CD4-positive, alpha-beta T cell treated with Interleukin-6 for 4 hours (primary cell): ENCODE measurements at regions not wholly inside any gene's neighbourhood (a gene's known extent, or its start where the extent isn't known, plus 50 kb on each side); places are given as distances from the start of the nearest gene placed in this dataset.
"Not testable (repeated sequence)": the region's sequence is repeated elsewhere in the genome, so short reads cannot be mapped to it uniquely, and the experiment has no call there.

Source experiments
- DNase-seq: peaks from one replicate; pipeline ENCODE4 v3.0.0-alpha.2; 2020; ENCODE audit warnings: mixed read lengths

GRCh38 chr18:52087140-52087539 lies 252.9 kb upstream of the DCC start:
- no peak for DNase-seq

DNA sequence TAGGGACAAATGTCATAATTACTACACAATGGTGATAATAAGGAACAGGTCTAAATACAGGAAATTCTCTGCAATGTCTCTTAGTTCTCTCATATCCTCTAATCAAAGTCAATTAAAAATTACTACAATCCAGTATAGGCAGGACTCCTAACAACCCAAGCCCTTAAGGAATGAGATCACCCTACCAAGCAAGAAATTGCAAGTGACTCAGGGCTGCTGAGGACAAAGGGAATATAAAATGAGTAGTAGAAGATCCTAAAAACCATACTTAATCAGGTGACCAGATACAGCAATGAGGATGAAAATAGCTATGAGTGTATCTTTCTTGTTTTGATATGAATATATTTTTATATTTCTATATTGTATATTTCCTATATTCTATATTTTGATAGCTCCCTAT lies 250.0 kb upstream of the DCC start:
- DNase-seq = no peak

GRCh38 chr18:52093171-52093570 lies 246.8 kb upstream of the DCC start:
- DNase-seq = no peak

DNA sequence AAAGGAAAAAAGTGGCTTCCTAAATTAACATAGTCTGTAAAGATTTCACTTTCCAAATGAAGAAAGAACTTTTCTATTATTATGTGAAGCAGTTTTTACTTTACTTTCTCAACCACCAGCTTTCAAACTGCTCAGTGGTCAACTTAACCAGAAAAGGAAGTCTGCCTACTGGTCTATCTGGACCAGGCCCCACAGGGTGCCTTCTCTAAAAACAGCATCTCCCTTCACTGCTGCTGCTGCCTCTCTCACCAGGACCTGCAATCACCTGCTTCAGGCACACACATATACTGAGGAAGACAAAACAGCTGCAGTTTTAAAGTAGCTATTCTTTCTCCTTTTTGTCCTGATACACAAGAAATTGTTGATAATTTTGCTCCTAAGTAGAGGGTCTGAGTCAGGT lies 221.3 kb upstream of the DCC start:
- no peak for DNase-seq

GRCh38 chr18:52130624-52131301 lies 209.2 kb upstream of the DCC start:
- no peak for DNase-seq

GRCh38 chr18:52131845-52132244 lies 208.2 kb upstream of the DCC start:
- no peak for DNase-seq

DNA sequence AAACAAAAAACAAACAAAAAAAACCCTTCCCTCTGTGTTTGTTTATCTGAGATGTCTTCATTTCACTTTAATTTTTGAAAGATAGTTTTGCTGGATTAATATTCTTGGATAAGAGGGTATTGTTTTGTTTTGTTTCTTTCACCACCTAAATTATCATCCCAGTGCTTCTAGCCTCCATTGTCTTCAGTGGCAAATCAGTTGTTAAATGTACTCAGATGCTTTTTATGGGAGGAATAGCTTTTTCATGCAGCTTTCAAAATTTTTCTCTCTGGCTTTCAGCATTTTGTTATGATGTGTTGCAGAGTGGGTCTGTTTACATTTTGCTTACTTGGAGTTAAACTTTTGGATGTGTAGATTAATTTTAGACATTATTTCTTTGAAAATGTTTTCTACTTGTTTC lies 203.5 kb upstream of the DCC start:
- no peak for DNase-seq

DNA sequence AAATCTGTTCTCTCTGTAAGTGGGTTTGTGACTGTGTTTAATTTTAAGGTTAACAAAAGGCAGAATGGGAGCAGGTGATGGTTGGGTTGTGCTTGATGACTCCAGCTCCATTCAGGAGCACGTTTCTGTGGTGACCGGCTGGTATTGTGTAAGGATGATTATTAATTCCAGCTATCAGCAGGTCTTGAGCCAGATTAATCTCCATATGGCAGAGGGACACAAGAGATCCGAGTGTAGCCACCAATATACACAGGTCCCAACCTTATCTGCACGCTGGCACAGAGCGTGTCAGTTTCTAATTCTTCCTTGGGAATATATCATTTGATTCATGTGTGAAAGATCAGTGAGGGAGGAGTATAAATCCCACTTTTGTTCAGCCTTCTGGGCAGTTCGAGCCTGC lies 199.0 kb upstream of the DCC start:
- no peak for DNase-seq

DNA sequence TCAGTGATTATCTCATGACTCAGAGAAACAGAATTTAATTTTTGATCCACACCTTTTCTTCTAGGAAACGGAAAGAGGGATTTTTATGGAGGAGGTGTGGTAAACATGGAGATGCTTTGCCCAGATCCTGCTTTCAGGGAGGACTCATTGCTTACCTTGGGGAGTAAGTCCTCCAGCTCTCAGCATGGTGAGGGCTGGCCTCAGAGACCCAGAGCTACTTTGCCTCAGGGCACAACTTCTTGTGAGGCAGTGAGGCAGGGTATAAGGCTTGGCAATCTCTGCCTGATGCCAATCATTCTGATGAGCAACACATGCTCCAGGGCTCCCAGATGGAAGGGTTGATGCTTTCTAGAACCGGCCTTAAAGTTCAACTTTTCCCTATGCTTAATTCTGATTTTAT lies 189.9 kb upstream of the DCC start:
- DNase-seq = no peak

DNA sequence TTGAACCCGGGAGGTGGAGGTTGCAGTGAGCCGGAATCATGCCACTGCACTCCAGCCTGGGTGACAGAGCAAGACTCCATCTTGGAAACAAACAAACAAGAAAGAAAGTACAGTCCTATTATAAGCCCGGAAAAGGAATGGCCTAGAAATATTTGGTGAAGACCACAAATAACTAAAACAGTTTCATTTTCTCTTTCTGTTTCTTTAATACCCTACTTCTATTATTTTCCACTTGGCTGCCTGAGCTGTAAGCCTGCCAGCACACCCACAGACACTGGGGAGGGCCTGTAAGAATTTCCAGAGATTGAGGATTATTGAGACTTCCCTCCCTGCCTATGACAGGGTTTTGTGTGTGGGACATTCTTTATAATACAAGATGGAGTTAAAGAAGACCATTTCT lies 188.0 kb upstream of the DCC start:
- no peak for DNase-seq

DNA sequence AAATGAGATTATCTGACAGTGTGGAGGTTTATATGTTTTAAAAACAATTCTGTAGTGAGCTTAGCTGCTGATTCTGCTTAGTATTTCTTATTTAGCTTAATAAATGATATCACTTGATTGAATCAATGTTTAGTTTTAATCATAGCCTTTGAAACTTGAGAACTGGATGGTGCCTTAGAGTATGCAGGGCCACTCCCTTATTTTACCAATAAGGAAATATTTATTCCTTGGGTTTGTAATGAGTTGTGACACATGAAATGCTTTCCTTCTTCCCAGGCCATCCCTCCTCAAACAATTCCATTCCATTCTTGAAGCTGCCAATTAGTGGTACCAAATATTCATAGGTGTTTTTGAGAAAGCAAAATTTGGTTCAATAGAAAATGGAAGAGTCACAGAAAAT lies 183.8 kb upstream of the DCC start:
- no peak for DNase-seq

GRCh38 chr18:52160636-52161035 lies 179.4 kb upstream of the DCC start:
- no peak for DNase-seq

GRCh38 chr18:52163478-52163877 lies 176.5 kb upstream of the DCC start:
- no peak for DNase-seq

GRCh38 chr18:52168131-52168530 lies 171.9 kb upstream of the DCC start:
- not testable (repeated sequence) for DNase-seq

- DNase-seq = no peak
Observed at GRCh38 chr18:52174220-52174619, 165.8 kb upstream of the DCC start.

DNA sequence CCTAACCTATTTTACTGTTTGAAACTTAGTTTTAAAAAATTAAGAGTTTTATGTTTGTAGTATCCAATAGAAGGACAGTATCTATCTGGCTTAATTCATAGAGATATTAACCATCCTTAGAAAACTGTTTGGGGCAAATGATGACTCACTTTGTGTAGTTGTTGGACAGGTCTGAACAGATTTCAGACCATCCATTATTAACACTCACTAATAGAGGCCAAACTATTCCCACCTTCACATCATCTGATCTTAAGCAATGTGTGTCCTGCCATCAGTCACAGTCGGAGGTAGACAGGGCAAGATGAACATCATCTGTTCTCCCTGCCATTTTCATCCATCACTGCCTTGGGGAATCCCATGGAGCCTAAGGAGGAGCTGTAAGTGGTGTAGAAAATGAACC lies 164.6 kb upstream of the DCC start:
- no peak for DNase-seq

DNA sequence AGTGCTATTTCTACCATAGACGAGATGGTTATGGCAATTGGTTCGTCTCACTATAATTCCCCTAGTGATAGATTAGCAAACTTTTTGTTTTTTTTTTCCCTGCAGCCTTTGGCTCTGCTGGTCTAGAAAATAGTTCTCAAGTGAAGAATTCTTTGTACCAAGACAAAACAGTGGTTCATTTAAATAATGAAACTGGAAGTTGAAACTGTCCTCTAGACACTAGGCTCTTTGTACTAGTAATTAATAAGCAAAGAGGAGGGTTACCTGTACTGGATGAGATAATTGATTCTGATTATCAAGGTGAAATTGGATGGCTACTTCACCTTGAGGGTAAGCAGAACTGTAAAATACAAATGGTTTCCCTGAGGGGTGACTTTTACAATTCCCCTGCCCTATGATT lies 156.9 kb upstream of the DCC start:
- DNase-seq = no peak

DNA sequence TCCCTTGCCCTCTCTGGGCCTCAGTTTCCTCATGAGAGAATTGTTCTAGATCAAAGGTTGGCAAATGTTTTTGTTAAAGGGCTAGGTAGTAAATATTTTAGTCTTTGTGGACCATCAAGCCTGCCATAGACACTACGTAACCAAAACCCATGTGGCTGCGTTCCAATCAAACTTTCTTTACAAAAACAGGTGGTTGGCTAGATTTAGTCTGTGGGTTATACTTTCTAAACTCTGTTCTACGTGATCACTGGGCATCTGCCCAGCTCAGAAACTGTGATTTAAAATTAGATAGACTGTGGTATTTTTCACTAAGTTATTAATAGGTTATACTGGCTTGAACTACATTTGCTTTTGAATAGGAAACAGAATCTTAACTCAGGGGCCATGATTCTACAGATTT lies 149.8 kb upstream of the DCC start:
- DNase-seq = no peak

GRCh38 chr18:52190631-52191030 lies 149.4 kb upstream of the DCC start:
- DNase-seq = no peak

DNA sequence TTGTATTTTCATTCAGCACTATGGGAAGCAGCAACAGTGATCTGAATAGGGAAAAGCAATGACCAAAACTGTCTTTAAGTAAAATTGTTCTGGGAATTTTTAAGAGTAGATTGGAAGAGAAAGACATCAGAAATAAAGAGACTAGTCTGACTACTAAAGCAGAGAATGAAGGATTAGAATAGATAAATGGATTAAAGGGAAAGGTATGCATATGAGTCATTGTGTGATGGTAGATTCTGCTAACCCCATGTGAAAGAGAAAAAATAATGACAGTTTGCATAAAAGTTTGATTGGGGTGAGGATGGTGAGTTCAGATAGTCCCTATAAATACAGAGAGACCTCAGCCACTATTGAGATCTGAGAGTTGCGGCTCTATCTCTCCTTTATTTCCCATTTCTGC lies 139.6 kb upstream of the DCC start:
- DNase-seq = no peak

- no peak for DNase-seq
Observed at GRCh38 chr18:52200921-52201663, 138.9 kb upstream of the DCC start.

GRCh38 chr18:52208646-52209045 lies 131.4 kb upstream of the DCC start:
- no peak for DNase-seq

DNA sequence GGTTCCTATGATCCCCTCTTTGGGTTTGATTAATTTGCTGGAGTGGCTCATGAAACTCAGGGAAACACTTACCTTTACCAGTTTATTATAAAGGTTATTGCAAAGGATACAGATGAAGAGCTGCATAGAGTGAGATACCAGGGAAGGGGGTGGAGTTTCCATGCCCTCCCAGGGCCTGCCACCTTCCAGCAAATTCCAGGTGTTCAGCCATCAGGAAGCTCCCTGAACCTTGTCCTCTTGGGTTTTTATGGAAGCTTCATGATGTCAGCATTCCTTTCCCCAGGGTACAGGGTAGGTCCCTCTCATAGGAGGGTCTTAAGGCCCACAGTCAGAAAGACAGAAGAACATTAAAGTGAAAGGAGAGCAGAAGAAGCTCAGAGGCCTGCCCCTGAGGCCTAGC lies 123.9 kb upstream of the DCC start:
- no peak for DNase-seq

- DNase-seq = no peak
Observed at GRCh38 chr18:52216666-52217065, 123.3 kb upstream of the DCC start.

DNA sequence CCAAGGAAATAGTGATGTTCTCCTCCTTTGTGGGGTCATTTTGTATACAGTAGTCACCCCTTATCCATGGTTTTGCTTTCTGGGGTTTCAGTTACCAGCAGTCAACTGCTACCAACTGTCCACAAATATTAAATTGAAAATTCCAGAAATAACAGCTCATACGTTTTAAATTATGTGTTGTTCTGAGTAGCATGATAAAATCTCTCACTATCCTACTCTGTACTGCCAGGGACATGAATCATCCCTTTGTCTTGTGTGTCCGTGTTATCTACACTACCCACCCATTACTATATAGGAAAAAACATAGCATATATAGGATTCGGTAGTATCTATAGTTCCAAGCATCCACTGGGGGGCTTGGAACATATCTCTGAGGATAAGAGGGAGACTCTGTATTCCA lies 120.9 kb upstream of the DCC start:
- no peak for DNase-seq
